ENCODE measurements at regions not wholly inside any gene's neighbourhood (a gene's known extent, or its start where the extent isn't known, plus 50 kb on each side); places are given as distances from the start of the nearest gene placed in this dataset.
"Not testable (repeated sequence)": the region's sequence is repeated elsewhere in the genome, so short reads cannot be mapped to it uniquely, and the experiment has no call there.

GRCh38 chr14:21788687-21789086 lies 115.1 kb upstream of the OR4E1 start:
- not testable (repeated sequence) for DNase-seq

- DNase-seq: not testable (repeated sequence)
These were observed 113.6 kb upstream of the OR4E1 start for GRCh38 chr14:21787242-21787641.

- no peak for DNase-seq
These were observed 107.9 kb upstream of the OR4E1 start for GRCh38 chr14:21781543-21781942.

- DNase-seq: no peak
These were observed 106.9 kb upstream of the OR4E1 start for GRCh38 chr14:21780429-21781084.

GRCh38 chr14:21771671-21772070 lies 98.1 kb upstream of the OR4E1 start:
- DNase-seq: no peak

- DNase-seq: no peak
These were observed 95.2 kb upstream of the OR4E1 start for GRCh38 chr14:21768875-21769257.

DNA sequence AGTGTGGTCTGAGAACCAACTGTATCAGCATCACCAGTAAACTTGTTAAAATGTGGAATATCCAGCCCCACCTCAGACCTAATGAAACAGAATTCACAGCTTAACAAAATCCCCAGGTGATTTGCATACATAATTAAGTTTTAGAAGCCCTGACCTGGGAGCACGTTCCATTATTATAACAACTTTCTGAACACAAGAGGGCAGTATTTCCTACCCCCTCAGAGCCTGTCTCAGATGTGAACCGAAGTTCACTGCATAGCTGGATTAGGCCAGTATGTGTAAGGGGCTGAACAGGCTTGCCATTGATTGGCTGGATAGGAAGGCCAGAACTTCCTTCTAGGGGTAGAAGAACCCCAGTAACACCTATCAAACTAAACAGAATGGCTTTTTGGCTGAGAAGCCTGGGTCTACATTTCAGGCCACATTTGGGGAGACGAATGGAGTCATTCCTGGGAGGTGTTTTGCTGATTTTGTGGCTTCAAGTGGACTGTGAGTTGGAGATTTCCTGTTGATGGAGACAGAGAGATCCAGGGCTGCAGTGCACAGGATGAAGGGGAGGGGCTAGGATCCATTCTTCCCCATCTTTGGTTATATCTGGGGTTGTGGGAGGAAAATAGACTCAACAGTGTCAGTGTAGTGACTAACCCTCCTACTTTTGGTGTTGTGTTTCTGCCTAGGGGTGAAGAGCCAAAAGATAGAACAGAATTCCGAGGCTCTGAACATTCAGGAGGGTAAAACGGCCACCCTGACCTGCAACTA lies 94.7 kb upstream of the OR4E1 start:
- peak; percentile 14 for DNase-seq

GRCh38 chr14:21760360-21760759 lies 86.7 kb upstream of the OR4E1 start:
- DNase-seq: not testable (repeated sequence)

- no peak for DNase-seq
These were observed 75.8 kb upstream of the OR4E1 start for GRCh38 chr14:21749306-21749868.

GRCh38 chr14:21748869-21749303 lies 75.3 kb upstream of the OR4E1 start:
- DNase-seq: peak; percentile 70

DNA sequence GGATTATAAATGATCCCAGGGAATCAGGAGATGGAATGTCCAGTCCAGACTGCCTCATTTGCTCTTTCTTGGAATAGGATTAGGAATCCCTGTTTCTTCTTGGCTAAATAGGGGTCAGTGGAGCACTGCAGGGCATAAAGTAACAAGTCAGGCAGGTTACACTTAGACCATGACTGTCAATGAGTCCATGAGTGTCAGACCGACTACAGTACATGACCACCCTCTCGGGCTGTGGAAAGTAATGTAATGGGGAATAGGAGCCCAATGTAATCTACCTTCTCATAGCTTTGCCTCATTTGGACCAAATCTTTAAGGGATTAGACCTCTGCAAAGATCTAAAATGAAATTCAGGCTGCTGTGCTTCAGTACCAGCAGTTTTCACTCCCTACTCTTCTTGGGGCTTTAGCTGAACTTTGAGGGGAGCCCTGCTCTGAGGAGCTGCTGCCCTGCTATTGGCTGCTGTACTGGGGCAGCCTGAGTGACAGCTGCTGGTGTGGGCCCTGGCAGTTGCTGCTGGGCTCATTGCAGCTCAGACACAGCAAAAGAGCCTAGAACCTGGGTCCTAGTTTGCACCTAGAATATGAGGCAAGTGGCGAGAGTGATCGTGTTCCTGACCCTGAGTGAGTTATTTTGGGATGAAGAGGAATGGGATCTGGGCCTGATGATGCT lies 62.2 kb upstream of the OR4E1 start:
- peak; percentile 13 for DNase-seq

GRCh38 chr14:21735200-21735599 lies 61.6 kb upstream of the OR4E1 start:
- no peak for DNase-seq

DNA sequence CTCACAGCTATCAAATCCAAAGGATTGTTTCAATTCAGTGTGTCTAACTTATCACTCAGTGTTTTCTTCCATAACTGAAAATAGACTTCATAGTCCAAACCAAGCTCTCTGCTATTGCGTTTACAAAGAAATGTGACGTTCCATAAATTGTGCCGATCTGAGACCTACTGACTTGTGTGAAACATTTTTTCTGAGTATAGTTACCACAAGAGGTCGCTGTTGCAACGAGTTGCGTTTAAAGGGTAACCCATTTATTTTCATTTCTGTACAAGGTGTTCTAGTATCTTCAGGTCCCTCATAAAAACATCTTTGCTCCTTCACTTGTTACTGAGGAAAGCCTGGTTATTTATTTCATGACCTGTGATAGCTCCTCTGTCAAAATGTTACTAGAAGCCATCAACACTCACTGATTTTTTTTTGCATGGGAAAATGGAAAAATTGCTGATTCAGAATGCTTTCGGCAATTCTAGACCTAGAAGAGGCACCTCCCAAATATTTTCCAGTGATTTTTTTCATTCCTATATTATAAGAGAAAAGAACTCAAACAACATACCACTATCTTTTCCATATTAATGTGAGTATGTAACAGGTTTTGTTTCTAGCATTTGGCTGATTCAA lies 60.9 kb upstream of the OR4E1 start:
- peak; percentile 41 for DNase-seq

GRCh38 chr14:21729703-21730233 lies 56.1 kb upstream of the OR4E1 start:
- no peak for DNase-seq

GRCh38 chr14:21725250-21725649 lies 51.6 kb upstream of the OR4E1 start:
- DNase-seq: no peak

GRCh38 chr14:21724090-21724973 lies 50.7 kb upstream of the OR4E1 start:
- DNase-seq: no peak

DNA sequence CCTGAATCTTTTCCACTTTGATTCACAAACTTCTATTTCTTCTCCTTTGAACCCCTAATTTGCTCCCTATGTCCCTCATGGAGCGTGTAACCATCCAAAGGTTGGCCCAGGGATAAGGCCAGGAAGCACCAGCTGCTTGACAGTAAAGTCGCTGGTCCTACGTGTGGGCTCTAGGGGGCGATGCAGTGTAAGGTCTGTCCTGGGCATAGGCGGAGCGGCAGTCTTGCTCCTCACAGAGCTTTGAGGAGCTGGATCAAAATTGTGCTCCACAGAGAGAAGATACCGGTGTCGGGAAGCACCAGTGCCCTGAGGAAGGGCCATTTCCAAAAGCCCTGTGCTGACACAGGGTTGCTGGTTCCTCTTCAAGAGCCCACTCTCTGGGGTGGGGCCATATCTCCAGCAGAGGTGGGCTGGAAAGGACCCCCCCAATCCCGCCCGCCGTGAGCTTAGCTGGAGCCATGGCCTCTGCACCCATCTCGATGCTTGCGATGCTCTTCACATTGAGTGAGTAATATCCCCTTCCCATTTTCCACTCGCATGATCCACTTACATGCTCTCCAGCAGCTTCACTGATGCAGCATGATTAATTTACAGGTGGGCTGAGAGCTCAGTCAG lies 49.9 kb upstream of the OR4E1 start:
- peak; percentile 65 for DNase-seq
